C4-2B (cell line): ENCODE measurements at regions not wholly inside any gene's neighbourhood (a gene's known extent, or its start where the extent isn't known, plus 50 kb on each side); places are given as distances from the start of the nearest gene placed in this dataset.

Experiments
- CTCF ChIP-seq: fragments of 450-650 bp; conservative IDR thresholded peaks from 2 replicates; pipeline ENCODE4 v1.5.1; 2017; ENCODE audit warnings: mild to moderate bottlenecking
- ZFX ChIP-seq: fragments of 450-650 bp; IDR thresholded peaks from 2 replicates; pipeline ENCODE4 v1.6.1; 2017

DNA sequence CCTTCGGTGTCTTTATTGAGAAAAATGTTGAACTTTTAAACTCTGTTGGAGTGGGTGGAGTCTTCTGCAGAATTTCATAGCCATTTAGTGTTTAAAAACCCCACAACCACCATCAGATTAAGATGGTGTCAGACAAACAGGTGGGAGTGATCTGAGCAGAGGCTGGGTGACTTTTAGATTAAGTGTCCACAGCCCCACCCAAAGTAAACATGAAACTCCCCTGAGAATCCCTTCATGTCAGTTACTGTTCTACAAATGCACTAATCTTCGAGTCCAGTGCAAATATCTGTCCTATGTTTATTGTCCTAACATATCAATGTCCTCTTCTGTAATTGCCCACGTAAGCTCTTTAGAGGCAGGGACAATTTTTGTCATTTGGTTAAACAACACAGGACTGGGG is 175.6 kb upstream of the RBPJ start:
- TF ChIP-seq CTCF (no peak), ZFX (no peak)
